ENCODE measurements at regions not wholly inside any gene's neighbourhood (a gene's known extent, or its start where the extent isn't known, plus 50 kb on each side); places are given as distances from the start of the nearest gene placed in this dataset.
"Not testable (repeated sequence)": the region's sequence is repeated elsewhere in the genome, so short reads cannot be mapped to it uniquely, and the experiment has no call there.

GRCh38 chr9:62816331-62816730 lies 1626.5 kb downstream of the SPATA31A7 start:
- not testable (repeated sequence) for H3K79me2 ChIP-seq (ENCODE audit: control insufficient read depth, insufficient read depth, low read length); H3K36me3 ChIP-seq (ENCODE audit: control insufficient read depth, insufficient read depth, low read length); DNase-seq (ENCODE audit: low read depth in 2 of 2); H3K9me3 ChIP-seq (ENCODE audit: control insufficient read depth, insufficient read depth, low read depth, low read length); H3K4me3 ChIP-seq (replicated peaks in 1 of 4; ENCODE audit: control extremely low read depth in 1 of 4, insufficient read depth in 1 of 4, low read depth in 3 of 4, low read length in 4 of 4); H3K4me1 ChIP-seq (ENCODE audit: control insufficient read depth, extremely low read depth, insufficient read depth, low read length); H3K9ac ChIP-seq (ENCODE audit: insufficient read depth, low read length); H3K4me2 ChIP-seq (ENCODE audit: extremely low read depth, insufficient read depth, low read length); H3K27ac ChIP-seq (ENCODE audit: insufficient read depth, low read length); H3K27me3 ChIP-seq (ENCODE audit: control insufficient read depth, insufficient read depth, low read length); H2AFZ ChIP-seq (ENCODE audit: low read length); H4K20me1 ChIP-seq (ENCODE audit: control insufficient read depth, extremely low read depth, insufficient read depth, low read length)

- not testable (repeated sequence) for H3K9ac ChIP-seq (ENCODE audit: insufficient read depth, low read length); H3K9me3 ChIP-seq (ENCODE audit: control insufficient read depth, insufficient read depth, low read depth, low read length); H3K4me2 ChIP-seq (ENCODE audit: extremely low read depth, insufficient read depth, low read length); H3K27me3 ChIP-seq (ENCODE audit: control insufficient read depth, insufficient read depth, low read length); DNase-seq (ENCODE audit: low read depth in 2 of 2); H2AFZ ChIP-seq (ENCODE audit: low read length); H3K4me1 ChIP-seq (ENCODE audit: control insufficient read depth, extremely low read depth, insufficient read depth, low read length); H3K27ac ChIP-seq (ENCODE audit: insufficient read depth, low read length); H3K79me2 ChIP-seq (ENCODE audit: control insufficient read depth, insufficient read depth, low read length); H3K36me3 ChIP-seq (ENCODE audit: control insufficient read depth, insufficient read depth, low read length); H3K4me3 ChIP-seq (replicated peaks in 1 of 4; ENCODE audit: control extremely low read depth in 1 of 4, insufficient read depth in 1 of 4, low read depth in 3 of 4, low read length in 4 of 4); H4K20me1 ChIP-seq (ENCODE audit: control insufficient read depth, extremely low read depth, insufficient read depth, low read length)
These were observed 1627.4 kb downstream of the SPATA31A7 start for GRCh38 chr9:62817214-62817613.

GRCh38 chr9:62822185-62822584 lies 1632.3 kb downstream of the SPATA31A7 start:
- H3K79me2 ChIP-seq (ENCODE audit: control insufficient read depth, insufficient read depth, low read length); H3K27ac ChIP-seq (ENCODE audit: insufficient read depth, low read length); H3K4me2 ChIP-seq (ENCODE audit: extremely low read depth, insufficient read depth, low read length); DNase-seq (ENCODE audit: low read depth in 2 of 2); H3K9me3 ChIP-seq (ENCODE audit: control insufficient read depth, insufficient read depth, low read depth, low read length); H4K20me1 ChIP-seq (ENCODE audit: control insufficient read depth, extremely low read depth, insufficient read depth, low read length); H3K27me3 ChIP-seq (ENCODE audit: control insufficient read depth, insufficient read depth, low read length); H3K36me3 ChIP-seq (ENCODE audit: control insufficient read depth, insufficient read depth, low read length); H3K4me1 ChIP-seq (ENCODE audit: control insufficient read depth, extremely low read depth, insufficient read depth, low read length); H3K9ac ChIP-seq (ENCODE audit: insufficient read depth, low read length); H3K4me3 ChIP-seq (replicated peaks in 1 of 4; ENCODE audit: control extremely low read depth in 1 of 4, insufficient read depth in 1 of 4, low read depth in 3 of 4, low read length in 4 of 4); H2AFZ ChIP-seq (ENCODE audit: low read length): not testable (repeated sequence)

- H2AFZ ChIP-seq (ENCODE audit: low read length); H3K9ac ChIP-seq (ENCODE audit: insufficient read depth, low read length); H3K4me3 ChIP-seq (replicated peaks in 1 of 4; ENCODE audit: control extremely low read depth in 1 of 4, insufficient read depth in 1 of 4, low read depth in 3 of 4, low read length in 4 of 4); H3K4me2 ChIP-seq (ENCODE audit: extremely low read depth, insufficient read depth, low read length); H3K79me2 ChIP-seq (ENCODE audit: control insufficient read depth, insufficient read depth, low read length); H3K9me3 ChIP-seq (ENCODE audit: control insufficient read depth, insufficient read depth, low read depth, low read length); H4K20me1 ChIP-seq (ENCODE audit: control insufficient read depth, extremely low read depth, insufficient read depth, low read length); H3K27me3 ChIP-seq (ENCODE audit: control insufficient read depth, insufficient read depth, low read length); H3K4me1 ChIP-seq (ENCODE audit: control insufficient read depth, extremely low read depth, insufficient read depth, low read length); H3K36me3 ChIP-seq (ENCODE audit: control insufficient read depth, insufficient read depth, low read length); DNase-seq (ENCODE audit: low read depth in 2 of 2); H3K27ac ChIP-seq (ENCODE audit: insufficient read depth, low read length): not testable (repeated sequence)
These were observed 1638.4 kb downstream of the SPATA31A7 start for GRCh38 chr9:62827957-62828907.

- DNase-seq (ENCODE audit: low read depth in 2 of 2); H3K9ac ChIP-seq (ENCODE audit: insufficient read depth, low read length); H4K20me1 ChIP-seq (ENCODE audit: control insufficient read depth, extremely low read depth, insufficient read depth, low read length); H3K27ac ChIP-seq (ENCODE audit: insufficient read depth, low read length); H2AFZ ChIP-seq (ENCODE audit: low read length); H3K4me3 ChIP-seq (replicated peaks in 1 of 4; ENCODE audit: control extremely low read depth in 1 of 4, insufficient read depth in 1 of 4, low read depth in 3 of 4, low read length in 4 of 4); H3K9me3 ChIP-seq (ENCODE audit: control insufficient read depth, insufficient read depth, low read depth, low read length); H3K36me3 ChIP-seq (ENCODE audit: control insufficient read depth, insufficient read depth, low read length); H3K27me3 ChIP-seq (ENCODE audit: control insufficient read depth, insufficient read depth, low read length); H3K4me1 ChIP-seq (ENCODE audit: control insufficient read depth, extremely low read depth, insufficient read depth, low read length); H3K4me2 ChIP-seq (ENCODE audit: extremely low read depth, insufficient read depth, low read length); H3K79me2 ChIP-seq (ENCODE audit: control insufficient read depth, insufficient read depth, low read length): not testable (repeated sequence)
These were observed 1641.1 kb downstream of the SPATA31A7 start for GRCh38 chr9:62830829-62831459.

- not testable (repeated sequence) for H3K27me3 ChIP-seq (ENCODE audit: control insufficient read depth, insufficient read depth, low read length); H3K4me3 ChIP-seq (replicated peaks in 1 of 4; ENCODE audit: control extremely low read depth in 1 of 4, insufficient read depth in 1 of 4, low read depth in 3 of 4, low read length in 4 of 4); H3K9ac ChIP-seq (ENCODE audit: insufficient read depth, low read length); H2AFZ ChIP-seq (ENCODE audit: low read length); H4K20me1 ChIP-seq (ENCODE audit: control insufficient read depth, extremely low read depth, insufficient read depth, low read length); H3K27ac ChIP-seq (ENCODE audit: insufficient read depth, low read length); H3K4me1 ChIP-seq (ENCODE audit: control insufficient read depth, extremely low read depth, insufficient read depth, low read length); H3K79me2 ChIP-seq (ENCODE audit: control insufficient read depth, insufficient read depth, low read length); H3K36me3 ChIP-seq (ENCODE audit: control insufficient read depth, insufficient read depth, low read length); H3K9me3 ChIP-seq (ENCODE audit: control insufficient read depth, insufficient read depth, low read depth, low read length); H3K4me2 ChIP-seq (ENCODE audit: extremely low read depth, insufficient read depth, low read length)
- DNase-seq (ENCODE audit: low read depth in 2 of 2) = peak in 1 of 2 donors; percentile 25
These were observed 1643.7 kb downstream of the SPATA31A7 start for GRCh38 chr9:62833323-62834200.

Data from fibroblast of lung (primary cell).